ENCODE measurements at regions not wholly inside any gene's neighbourhood (a gene's known extent, or its start where the extent isn't known, plus 50 kb on each side); places are given as distances from the start of the nearest gene placed in this dataset.

- 81% methylated on average over 8 of the region's 9 CpGs for WGBS
- Histone ChIP-seq H2AFZ (ENCODE audit: low read depth, low read length) (no peak overlapping the region), H3K4me1 (ENCODE audit: control insufficient read depth, insufficient read depth, low read depth, low read length) (no peaks in the 10 kb centered on the region), H3K4me2 (ENCODE audit: low read length, poor library complexity, severe bottlenecking) (no peak overlapping the region), H3K79me1 (replicated peaks; ENCODE audit: low read length, poor library complexity, severe bottlenecking) (no peaks in the 10 kb centered on the region), H3K4ac (ENCODE audit: low read depth in 1 of 2, low read length in 2 of 2) (no peak overlapping the region), H2BK5ac (ENCODE audit: low read depth, low read length, poor library complexity, severe bottlenecking) (no peak overlapping the region), H2BK15ac (ENCODE audit: low read depth, poor library complexity, severe bottlenecking) (no peak overlapping the region), H3K14ac (ENCODE audit: low read length in 2 of 2) (no peak overlapping the region), H3K27me3 (ENCODE audit: control insufficient read depth in 1 of 2, insufficient read depth in 1 of 2, low read length in 2 of 2) (no peaks in the 10 kb centered on the region), H2BK12ac (ENCODE audit: low read length in 2 of 2) (no peak overlapping the region), H3K36me3 (ENCODE audit: control insufficient read depth in 1 of 2, insufficient read depth in 2 of 2, low read depth in 1 of 2, low read length in 2 of 2) (no peaks in the 10 kb centered on the region), H2AK5ac (ENCODE audit: low read length, severe bottlenecking) (no peak overlapping the region), H3K9ac (ENCODE audit: low read length) (no peak overlapping the region), H3K4me3 (ENCODE audit: insufficient read depth in 1 of 2, low read depth in 1 of 2, low read length in 2 of 2) (no peak overlapping the region), H3K9me3 (ENCODE audit: control insufficient read depth, low read length) (peaks cover 7% of the 10 kb centered on the region), H3K18ac (ENCODE audit: low read depth in 1 of 2, low read length in 2 of 2) (no peak overlapping the region), H3K27ac (ENCODE audit: low read length, poor library complexity, severe bottlenecking) (no peak overlapping the region), H2BK120ac (ENCODE audit: low read depth, low read length) (no peak overlapping the region), H3K23ac (ENCODE audit: low read length in 2 of 2) (no peak overlapping the region), H4K8ac (ENCODE audit: low read length) (no peak overlapping the region), H4K91ac (ENCODE audit: low read length) (no peak overlapping the region)
- no peak for DNase-seq
Measured at GRCh38 chrX:145682518-145683298, 134.9 kb upstream of the SLITRK2 start.

GRCh38 chrX:145687146-145687545, 130.5 kb upstream of the SLITRK2 start:
- no peak overlapping the region for H3K9ac ChIP-seq (ENCODE audit: low read length)
- H4K91ac ChIP-seq (ENCODE audit: low read length) = no peak overlapping the region
- no peak overlapping the region for H2BK120ac ChIP-seq (ENCODE audit: low read depth, low read length)
- H3K14ac ChIP-seq (ENCODE audit: low read length in 2 of 2) = no peak overlapping the region
- H2BK12ac ChIP-seq (ENCODE audit: low read length in 2 of 2) = no peak overlapping the region
- WGBS = 33% methylated on average over 1 of the region's 4 CpGs
- no peaks in the 10 kb centered on the region for H3K79me1 ChIP-seq (replicated peaks; ENCODE audit: low read length, poor library complexity, severe bottlenecking)
- H4K8ac ChIP-seq (ENCODE audit: low read length) = no peak overlapping the region
- no peak overlapping the region for H2BK5ac ChIP-seq (ENCODE audit: low read depth, low read length, poor library complexity, severe bottlenecking)
- H3K4me1 ChIP-seq (ENCODE audit: control insufficient read depth, insufficient read depth, low read depth, low read length) = no peaks in the 10 kb centered on the region
- no peaks in the 10 kb centered on the region for H3K36me3 ChIP-seq (ENCODE audit: control insufficient read depth in 1 of 2, insufficient read depth in 2 of 2, low read depth in 1 of 2, low read length in 2 of 2)
- H3K4me3 ChIP-seq (ENCODE audit: insufficient read depth in 1 of 2, low read depth in 1 of 2, low read length in 2 of 2) = no peak overlapping the region
- H3K4me2 ChIP-seq (ENCODE audit: low read length, poor library complexity, severe bottlenecking) = no peak overlapping the region
- no peak overlapping the region for H2AFZ ChIP-seq (ENCODE audit: low read depth, low read length)
- DNase-seq = no peak
- H2AK5ac ChIP-seq (ENCODE audit: low read length, severe bottlenecking) = no peak overlapping the region
- H3K27ac ChIP-seq (ENCODE audit: low read length, poor library complexity, severe bottlenecking) = no peak overlapping the region
- H3K18ac ChIP-seq (ENCODE audit: low read depth in 1 of 2, low read length in 2 of 2) = no peak overlapping the region
- H3K9me3 ChIP-seq (ENCODE audit: control insufficient read depth, low read length) = peaks cover 2% of the 10 kb centered on the region
- H2BK15ac ChIP-seq (ENCODE audit: low read depth, poor library complexity, severe bottlenecking) = no peak overlapping the region
- H3K4ac ChIP-seq (ENCODE audit: low read depth in 1 of 2, low read length in 2 of 2) = no peak overlapping the region
- no peak overlapping the region for H3K23ac ChIP-seq (ENCODE audit: low read length in 2 of 2)
- no peaks in the 10 kb centered on the region for H3K27me3 ChIP-seq (ENCODE audit: control insufficient read depth in 1 of 2, insufficient read depth in 1 of 2, low read length in 2 of 2)

- DNase-seq = no peak
- Histone ChIP-seq H2AK5ac (ENCODE audit: low read length, severe bottlenecking) (no peak overlapping the region), H3K18ac (ENCODE audit: low read depth in 1 of 2, low read length in 2 of 2) (no peak overlapping the region), H3K9ac (ENCODE audit: low read length) (no peak overlapping the region), H3K9me3 (ENCODE audit: control insufficient read depth, low read length) (peaks cover 5% of the 10 kb centered on the region), H3K4me2 (ENCODE audit: low read length, poor library complexity, severe bottlenecking) (no peak overlapping the region), H3K23ac (ENCODE audit: low read length in 2 of 2) (no peak overlapping the region), H4K8ac (ENCODE audit: low read length) (no peak overlapping the region), H2BK5ac (ENCODE audit: low read depth, low read length, poor library complexity, severe bottlenecking) (no peak overlapping the region), H2BK12ac (ENCODE audit: low read length in 2 of 2) (no peak overlapping the region), H3K27ac (ENCODE audit: low read length, poor library complexity, severe bottlenecking) (no peak overlapping the region), H3K36me3 (ENCODE audit: control insufficient read depth in 1 of 2, insufficient read depth in 2 of 2, low read depth in 1 of 2, low read length in 2 of 2) (no peaks in the 10 kb centered on the region), H3K4ac (ENCODE audit: low read depth in 1 of 2, low read length in 2 of 2) (no peak overlapping the region), H3K4me1 (ENCODE audit: control insufficient read depth, insufficient read depth, low read depth, low read length) (no peaks in the 10 kb centered on the region), H3K79me1 (replicated peaks; ENCODE audit: low read length, poor library complexity, severe bottlenecking) (no peaks in the 10 kb centered on the region), H4K91ac (ENCODE audit: low read length) (no peak overlapping the region), H2BK15ac (ENCODE audit: low read depth, poor library complexity, severe bottlenecking) (no peak overlapping the region), H2AFZ (ENCODE audit: low read depth, low read length) (no peak overlapping the region), H2BK120ac (ENCODE audit: low read depth, low read length) (no peak overlapping the region), H3K14ac (ENCODE audit: low read length in 2 of 2) (no peak overlapping the region), H3K27me3 (ENCODE audit: control insufficient read depth in 1 of 2, insufficient read depth in 1 of 2, low read length in 2 of 2) (no peaks in the 10 kb centered on the region), H3K4me3 (ENCODE audit: insufficient read depth in 1 of 2, low read depth in 1 of 2, low read length in 2 of 2) (no peak overlapping the region)
- no CpG with 5 or more reads among the region's 1 CpG for WGBS
Measured at GRCh38 chrX:145687707-145688106, 129.9 kb upstream of the SLITRK2 start.

- no peaks in the 10 kb centered on the region for H3K4me1 ChIP-seq (ENCODE audit: control insufficient read depth, insufficient read depth, low read depth, low read length)
- 79% methylated on average over 2 of the region's 3 CpGs for WGBS
Measured at GRCh38 chrX:145694048-145694447, 123.6 kb upstream of the SLITRK2 start.

More at GRCh38 chrX:145694048-145694447, 123.6 kb upstream of the SLITRK2 start:
- Histone ChIP-seq H2BK15ac (ENCODE audit: low read depth, poor library complexity, severe bottlenecking) (no peak overlapping the region), H3K4me3 (ENCODE audit: insufficient read depth in 1 of 2, low read depth in 1 of 2, low read length in 2 of 2) (no peak overlapping the region), H3K36me3 (ENCODE audit: control insufficient read depth in 1 of 2, insufficient read depth in 2 of 2, low read depth in 1 of 2, low read length in 2 of 2) (no peaks in the 10 kb centered on the region), H3K4ac (ENCODE audit: low read depth in 1 of 2, low read length in 2 of 2) (no peak overlapping the region), H3K23ac (ENCODE audit: low read length in 2 of 2) (no peak overlapping the region), H4K8ac (ENCODE audit: low read length) (no peak overlapping the region), H3K4me2 (ENCODE audit: low read length, poor library complexity, severe bottlenecking) (no peak overlapping the region), H3K79me1 (replicated peaks; ENCODE audit: low read length, poor library complexity, severe bottlenecking) (no peaks in the 10 kb centered on the region), H3K9ac (ENCODE audit: low read length) (no peak overlapping the region), H4K91ac (ENCODE audit: low read length) (no peak overlapping the region), H2AFZ (ENCODE audit: low read depth, low read length) (no peak overlapping the region), H3K27ac (ENCODE audit: low read length, poor library complexity, severe bottlenecking) (no peak overlapping the region), H3K27me3 (ENCODE audit: control insufficient read depth in 1 of 2, insufficient read depth in 1 of 2, low read length in 2 of 2) (no peaks in the 10 kb centered on the region), H3K14ac (ENCODE audit: low read length in 2 of 2) (no peak overlapping the region), H2BK5ac (ENCODE audit: low read depth, low read length, poor library complexity, severe bottlenecking) (no peak overlapping the region), H2AK5ac (ENCODE audit: low read length, severe bottlenecking) (no peak overlapping the region), H2BK120ac (ENCODE audit: low read depth, low read length) (no peak overlapping the region), H2BK12ac (ENCODE audit: low read length in 2 of 2) (no peak overlapping the region), H3K18ac (ENCODE audit: low read depth in 1 of 2, low read length in 2 of 2) (no peak overlapping the region), H3K9me3 (ENCODE audit: control insufficient read depth, low read length) (peaks cover 4% of the 10 kb centered on the region)
- DNase-seq = no peak
